Breast epithelium (tissue), 3 donors: ENCODE measurements at regions not wholly inside any gene's neighbourhood (a gene's known extent, or its start where the extent isn't known, plus 50 kb on each side); places are given as distances from the start of the nearest gene placed in this dataset.

Source experiments
- POLR2AphosphoS5 ChIP-seq, 3 donors: sonication (generic); formaldehyde crosslinking; IDR thresholded peaks; one replicate each; pipeline ENCODE4 v1.6.1; 2017; ENCODE audit warnings: antibody characterized with exemption in 3 of 3
- TF ChIP-seq, protein P1 (sequence below), 3 donors: fragments of 450-650 bp; IDR thresholded peaks; one replicate each; pipeline ENCODE4 v1.5.1; 2016 to 2017; ENCODE audit warnings: antibody characterized with exemption in 3 of 3, mild to moderate bottlenecking in 3 of 3, moderate library complexity in 3 of 3

DNA sequence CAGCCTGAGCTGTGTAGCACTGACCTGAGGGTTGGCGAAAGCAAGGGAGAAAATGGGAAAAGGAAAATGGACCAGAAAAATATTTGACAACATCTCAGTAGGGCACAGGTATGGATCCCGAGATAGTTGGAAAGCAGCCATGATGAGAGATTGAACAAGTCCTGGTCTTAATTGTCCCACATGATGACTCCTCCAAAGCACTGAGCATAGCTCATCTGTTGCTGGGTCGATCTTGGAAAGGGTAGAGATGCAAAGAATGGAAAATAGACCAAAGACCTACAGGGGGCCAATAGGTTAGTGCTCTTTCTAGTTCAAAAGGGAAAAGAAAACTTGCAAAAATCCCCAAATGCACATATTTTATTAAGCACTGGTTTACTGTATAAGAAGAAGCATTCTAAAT, 251.9 kb downstream of the SEC23A start:
- TF ChIP-seq, protein P1, sequence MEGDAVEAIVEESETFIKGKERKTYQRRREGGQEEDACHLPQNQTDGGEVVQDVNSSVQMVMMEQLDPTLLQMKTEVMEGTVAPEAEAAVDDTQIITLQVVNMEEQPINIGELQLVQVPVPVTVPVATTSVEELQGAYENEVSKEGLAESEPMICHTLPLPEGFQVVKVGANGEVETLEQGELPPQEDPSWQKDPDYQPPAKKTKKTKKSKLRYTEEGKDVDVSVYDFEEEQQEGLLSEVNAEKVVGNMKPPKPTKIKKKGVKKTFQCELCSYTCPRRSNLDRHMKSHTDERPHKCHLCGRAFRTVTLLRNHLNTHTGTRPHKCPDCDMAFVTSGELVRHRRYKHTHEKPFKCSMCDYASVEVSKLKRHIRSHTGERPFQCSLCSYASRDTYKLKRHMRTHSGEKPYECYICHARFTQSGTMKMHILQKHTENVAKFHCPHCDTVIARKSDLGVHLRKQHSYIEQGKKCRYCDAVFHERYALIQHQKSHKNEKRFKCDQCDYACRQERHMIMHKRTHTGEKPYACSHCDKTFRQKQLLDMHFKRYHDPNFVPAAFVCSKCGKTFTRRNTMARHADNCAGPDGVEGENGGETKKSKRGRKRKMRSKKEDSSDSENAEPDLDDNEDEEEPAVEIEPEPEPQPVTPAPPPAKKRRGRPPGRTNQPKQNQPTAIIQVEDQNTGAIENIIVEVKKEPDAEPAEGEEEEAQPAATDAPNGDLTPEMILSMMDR (IDR thresholded peaks at IDR 0.05): no peak
- no peak for TF ChIP-seq POLR2AphosphoS5 (IDR thresholded peaks at IDR 0.05)
